ENCODE measurements at regions not wholly inside any gene's neighbourhood (a gene's known extent, or its start where the extent isn't known, plus 50 kb on each side); places are given as distances from the start of the nearest gene placed in this dataset.

GRCh38 chr4:79739912-79740311 lies 331.9 kb upstream of the GK2 start:
- H2BK12ac ChIP-seq (ENCODE audit: low read length) = no peak overlapping the region
- no peak overlapping the region for H3K14ac ChIP-seq (ENCODE audit: low read length)
- WGBS, 2 donors (ENCODE audit: extremely low coverage in 2 of 2, insufficient read length in 2 of 2, insufficient replicate concordance in 1 of 2) = no CpG with 5 or more reads among the region's 3 CpGs
- H2BK15ac ChIP-seq (ENCODE audit: low read length) = no peak overlapping the region
- no peak overlapping the region for H3K18ac ChIP-seq (ENCODE audit: low read length)
- no peak overlapping the region for H2BK120ac ChIP-seq (ENCODE audit: low read depth, low read length)
- H4K8ac ChIP-seq (ENCODE audit: low read depth, low read length) = no peak overlapping the region
- H3K27ac ChIP-seq (replicated peaks; ENCODE audit: low read length) = no peak overlapping the region
- H3K9me3 ChIP-seq (replicated peaks in 1 of 2; ENCODE audit: control insufficient read depth in 2 of 2, insufficient read depth in 1 of 2, low read depth in 1 of 2, low read length in 2 of 2) = no peaks in the 10 kb centered on the region
- no peaks in the 10 kb centered on the region for H3K4me1 ChIP-seq (ENCODE audit: control insufficient read depth in 2 of 2, insufficient read depth in 1 of 2, low read depth in 1 of 2, low read length in 2 of 2)
- no peaks in the 10 kb centered on the region for H3K36me3 ChIP-seq (replicated peaks in 1 of 2; ENCODE audit: control insufficient read depth in 2 of 2, insufficient read depth in 2 of 2, low read length in 2 of 2)
- DNase-seq (ENCODE audit: low spot score) = no peak
- no peak overlapping the region for H4K91ac ChIP-seq (ENCODE audit: low read depth, low read length, poor library complexity)
- no peak overlapping the region for H3K4ac ChIP-seq (ENCODE audit: low read length)
- no peak overlapping the region for H2AFZ ChIP-seq (ENCODE audit: low read length)
- H3K23ac ChIP-seq (ENCODE audit: low read depth, low read length, poor library complexity) = no peak overlapping the region
- H2BK5ac ChIP-seq (ENCODE audit: low read length) = no peak overlapping the region
- no peak overlapping the region for H3K9ac ChIP-seq (ENCODE audit: low read depth, low read length, poor library complexity)
- no peak overlapping the region for H3K4me3 ChIP-seq (ENCODE audit: low read length in 2 of 2)
- no peak overlapping the region for H3K4me2 ChIP-seq (ENCODE audit: insufficient read depth, low read length, poor library complexity, severe bottlenecking)
- no peak overlapping the region for H2AK5ac ChIP-seq (ENCODE audit: low read depth, low read length)
- no peaks in the 10 kb centered on the region for H3K79me1 ChIP-seq (ENCODE audit: low read depth, low read length)
- H3K27me3 ChIP-seq (ENCODE audit: control insufficient read depth in 3 of 3, insufficient read depth in 3 of 3, low read depth in 1 of 3, low read length in 3 of 3) = no peaks in the 10 kb centered on the region

DNA sequence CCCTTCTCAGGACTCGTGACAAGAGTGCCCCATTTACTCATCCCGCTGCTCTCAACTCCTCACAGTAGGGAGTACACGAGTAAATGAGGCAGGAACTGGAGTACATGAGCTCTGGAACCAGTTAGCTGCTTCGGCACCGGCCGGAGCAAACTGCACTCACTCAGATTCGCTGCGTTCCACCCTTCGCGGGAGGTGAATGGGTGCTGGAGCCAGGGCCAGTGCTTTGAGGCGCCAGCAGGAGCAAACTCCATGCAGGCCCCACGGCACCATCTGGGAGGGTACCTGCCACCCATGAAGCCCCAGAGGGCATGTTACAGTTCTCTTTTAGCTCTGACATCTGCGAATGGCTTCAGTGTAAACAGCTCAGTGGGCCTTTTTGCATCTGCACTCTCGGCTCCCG lies 315.5 kb upstream of the GK2 start:
- Histone ChIP-seq H3K18ac (ENCODE audit: low read length) (peak overlapping the region; percentile 7), H4K91ac (ENCODE audit: low read depth, low read length, poor library complexity) (no peak overlapping the region), H3K36me3 (replicated peaks in 1 of 2; ENCODE audit: control insufficient read depth in 2 of 2, insufficient read depth in 2 of 2, low read length in 2 of 2) (no peaks in the 10 kb centered on the region), H4K8ac (ENCODE audit: low read depth, low read length) (no peak overlapping the region), H3K23ac (ENCODE audit: low read depth, low read length, poor library complexity) (no peak overlapping the region), H2AFZ (ENCODE audit: low read length) (peak overlapping the region; percentile 53), H3K9me3 (replicated peaks in 1 of 2; ENCODE audit: control insufficient read depth in 2 of 2, insufficient read depth in 1 of 2, low read depth in 1 of 2, low read length in 2 of 2) (no peaks in the 10 kb centered on the region), H3K79me1 (ENCODE audit: low read depth, low read length) (no peaks in the 10 kb centered on the region), H3K4me3 (ENCODE audit: low read length in 2 of 2) (no peak overlapping the region), H2BK12ac (ENCODE audit: low read length) (no peak overlapping the region), H3K27me3 (ENCODE audit: control insufficient read depth in 3 of 3, insufficient read depth in 3 of 3, low read depth in 1 of 3, low read length in 3 of 3) (no peaks in the 10 kb centered on the region), H2BK15ac (ENCODE audit: low read length) (no peak overlapping the region), H3K27ac (replicated peaks; ENCODE audit: low read length) (no peak overlapping the region), H3K9ac (ENCODE audit: low read depth, low read length, poor library complexity) (no peak overlapping the region), H3K4ac (ENCODE audit: low read length) (no peak overlapping the region), H3K14ac (ENCODE audit: low read length) (peak overlapping the region; percentile 84), H2AK5ac (ENCODE audit: low read depth, low read length) (no peak overlapping the region), H3K4me1 (ENCODE audit: control insufficient read depth in 2 of 2, insufficient read depth in 1 of 2, low read depth in 1 of 2, low read length in 2 of 2) (no peaks in the 10 kb centered on the region), H2BK120ac (ENCODE audit: low read depth, low read length) (no peak overlapping the region), H3K4me2 (ENCODE audit: insufficient read depth, low read length, poor library complexity, severe bottlenecking) (no peak overlapping the region), H2BK5ac (ENCODE audit: low read length) (no peak overlapping the region)
- WGBS, 2 donors (ENCODE audit: extremely low coverage in 2 of 2, insufficient read length in 2 of 2, insufficient replicate concordance in 1 of 2) = no CpG with 5 or more reads among the region's 15 CpGs
- no peak for DNase-seq (ENCODE audit: low spot score)

GRCh38 chr4:79700356-79700755 lies 292.3 kb upstream of the GK2 start:
- no peak overlapping the region for H3K4me3 ChIP-seq (ENCODE audit: low read length in 2 of 2)
- H3K4me2 ChIP-seq (ENCODE audit: insufficient read depth, low read length, poor library complexity, severe bottlenecking) = no peak overlapping the region
- H3K18ac ChIP-seq (ENCODE audit: low read length) = no peak overlapping the region
- H3K14ac ChIP-seq (ENCODE audit: low read length) = no peak overlapping the region
- no peak overlapping the region for H3K9ac ChIP-seq (ENCODE audit: low read depth, low read length, poor library complexity)
- H2AFZ ChIP-seq (ENCODE audit: low read length) = no peak overlapping the region
- no peak overlapping the region for H2AK5ac ChIP-seq (ENCODE audit: low read depth, low read length)
- no peak overlapping the region for H4K91ac ChIP-seq (ENCODE audit: low read depth, low read length, poor library complexity)
- no peaks in the 10 kb centered on the region for H3K9me3 ChIP-seq (replicated peaks in 1 of 2; ENCODE audit: control insufficient read depth in 2 of 2, insufficient read depth in 1 of 2, low read depth in 1 of 2, low read length in 2 of 2)
- no peak overlapping the region for H2BK12ac ChIP-seq (ENCODE audit: low read length)
- no peaks in the 10 kb centered on the region for H3K27me3 ChIP-seq (ENCODE audit: control insufficient read depth in 3 of 3, insufficient read depth in 3 of 3, low read depth in 1 of 3, low read length in 3 of 3)
- H2BK15ac ChIP-seq (ENCODE audit: low read length) = no peak overlapping the region
- H3K4ac ChIP-seq (ENCODE audit: low read length) = no peak overlapping the region
- H3K4me1 ChIP-seq (ENCODE audit: control insufficient read depth in 2 of 2, insufficient read depth in 1 of 2, low read depth in 1 of 2, low read length in 2 of 2) = no peaks in the 10 kb centered on the region
- H3K36me3 ChIP-seq (replicated peaks in 1 of 2; ENCODE audit: control insufficient read depth in 2 of 2, insufficient read depth in 2 of 2, low read length in 2 of 2) = no peaks in the 10 kb centered on the region
- no peak overlapping the region for H3K23ac ChIP-seq (ENCODE audit: low read depth, low read length, poor library complexity)
- H2BK120ac ChIP-seq (ENCODE audit: low read depth, low read length) = no peak overlapping the region
- DNase-seq (ENCODE audit: low spot score) = no peak
- no peak overlapping the region for H2BK5ac ChIP-seq (ENCODE audit: low read length)
- no peak overlapping the region for H4K8ac ChIP-seq (ENCODE audit: low read depth, low read length)
- H3K27ac ChIP-seq (replicated peaks; ENCODE audit: low read length) = no peak overlapping the region
- H3K79me1 ChIP-seq (ENCODE audit: low read depth, low read length) = no peaks in the 10 kb centered on the region

- no peak overlapping the region for H3K14ac ChIP-seq (ENCODE audit: low read length)
- H3K36me3 ChIP-seq (replicated peaks in 1 of 2; ENCODE audit: control insufficient read depth in 2 of 2, insufficient read depth in 2 of 2, low read length in 2 of 2) = no peaks in the 10 kb centered on the region
- H3K23ac ChIP-seq (ENCODE audit: low read depth, low read length, poor library complexity) = no peak overlapping the region
- no peaks in the 10 kb centered on the region for H3K79me1 ChIP-seq (ENCODE audit: low read depth, low read length)
- no peak overlapping the region for H2AK5ac ChIP-seq (ENCODE audit: low read depth, low read length)
- no peak overlapping the region for H2BK120ac ChIP-seq (ENCODE audit: low read depth, low read length)
- no peak overlapping the region for H4K91ac ChIP-seq (ENCODE audit: low read depth, low read length, poor library complexity)
- no peak overlapping the region for H2BK5ac ChIP-seq (ENCODE audit: low read length)
- H3K18ac ChIP-seq (ENCODE audit: low read length) = no peak overlapping the region
- no peaks in the 10 kb centered on the region for H3K4me1 ChIP-seq (ENCODE audit: control insufficient read depth in 2 of 2, insufficient read depth in 1 of 2, low read depth in 1 of 2, low read length in 2 of 2)
- H3K4me3 ChIP-seq (ENCODE audit: low read length in 2 of 2) = no peak overlapping the region
- no peak overlapping the region for H4K8ac ChIP-seq (ENCODE audit: low read depth, low read length)
- no peak overlapping the region for H2BK12ac ChIP-seq (ENCODE audit: low read length)
- no peak overlapping the region for H3K4ac ChIP-seq (ENCODE audit: low read length)
- no peak overlapping the region for H2BK15ac ChIP-seq (ENCODE audit: low read length)
- peaks cover 0 to 6% of the 10 kb centered on the region in 2 donors for H3K9me3 ChIP-seq (replicated peaks in 1 of 2; ENCODE audit: control insufficient read depth in 2 of 2, insufficient read depth in 1 of 2, low read depth in 1 of 2, low read length in 2 of 2)
- H3K27ac ChIP-seq (replicated peaks; ENCODE audit: low read length) = no peak overlapping the region
- WGBS, 2 donors (ENCODE audit: extremely low coverage in 2 of 2, insufficient read length in 2 of 2, insufficient replicate concordance in 1 of 2) = no CpG with 5 or more reads among the region's 4 CpGs
- no peak overlapping the region for H3K4me2 ChIP-seq (ENCODE audit: insufficient read depth, low read length, poor library complexity, severe bottlenecking)
- DNase-seq (ENCODE audit: low spot score) = no peak
- no peak overlapping the region for H2AFZ ChIP-seq (ENCODE audit: low read length)
- no peak overlapping the region for H3K9ac ChIP-seq (ENCODE audit: low read depth, low read length, poor library complexity)
- H3K27me3 ChIP-seq (ENCODE audit: control insufficient read depth in 3 of 3, insufficient read depth in 3 of 3, low read depth in 1 of 3, low read length in 3 of 3) = no peaks in the 10 kb centered on the region
Observed at GRCh38 chr4:79697444-79697843, 289.4 kb upstream of the GK2 start.
